ENCODE measurements at regions not wholly inside any gene's neighbourhood (a gene's known extent, or its start where the extent isn't known, plus 50 kb on each side); places are given as distances from the start of the nearest gene placed in this dataset.

DNA sequence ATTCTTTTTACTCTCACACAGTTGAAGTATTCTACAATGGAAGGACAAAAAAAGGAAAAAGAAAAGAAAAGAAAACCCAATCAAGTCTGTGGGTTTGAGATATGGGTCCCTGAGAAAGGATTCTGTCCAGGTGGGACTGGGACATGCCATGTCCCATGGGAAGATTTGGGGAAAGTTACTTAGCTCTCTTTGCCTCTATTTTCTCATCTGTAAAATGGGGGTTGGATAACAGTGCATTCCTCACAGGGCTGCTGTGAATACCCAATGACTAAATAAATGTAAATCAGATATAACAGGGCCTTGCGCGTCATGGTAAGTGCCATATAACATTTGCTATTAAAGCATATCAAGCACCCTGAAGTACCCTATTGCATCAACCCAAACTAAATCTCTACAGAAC lies 105.7 kb downstream of the CPN2 start:
- in situ Hi-C loops (cut with HindIII; ENCODE audit: low pct_unique_long_range_greater_than_20kb, low sequenced_read_pairs) = no loop called here

DNA sequence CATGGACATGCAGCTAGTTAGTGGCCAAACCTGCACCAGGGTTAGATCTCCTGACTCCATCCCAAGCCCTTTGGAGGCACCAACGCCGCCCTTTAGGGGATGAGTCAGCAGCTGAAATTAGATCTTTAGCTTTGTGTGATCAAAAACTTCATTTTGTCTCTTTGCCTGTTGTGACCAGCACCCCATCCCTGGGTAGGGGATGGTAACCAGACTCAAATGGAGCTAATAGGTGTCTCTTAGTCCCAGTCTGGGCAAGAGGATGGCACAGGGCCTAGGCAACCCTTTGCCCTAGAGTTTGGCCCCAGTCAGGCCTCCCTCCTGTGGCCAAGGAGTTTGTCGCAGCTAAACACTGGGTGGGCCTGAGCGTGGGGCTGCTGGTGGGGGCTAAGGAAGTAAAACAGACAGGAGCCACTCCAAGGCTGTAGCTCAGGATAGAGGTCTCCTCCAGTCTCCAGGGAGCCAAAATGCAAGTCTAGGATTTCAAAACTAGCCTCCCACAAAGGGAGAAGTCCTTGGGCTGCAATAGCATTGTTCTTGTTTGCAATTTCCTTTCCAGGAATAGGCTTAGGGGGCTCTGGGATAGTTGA lies 105.1 kb downstream of the CPN2 start:
- DNase-seq (ENCODE audit: low read depth) = no peak
- in situ Hi-C loops (cut with HindIII; ENCODE audit: low pct_unique_long_range_greater_than_20kb, low sequenced_read_pairs) = no loop called here

More for the DNA sequence above, 105.7 kb downstream of the CPN2 start:
- DNase-seq (ENCODE audit: low read depth) = no peak

DNA sequence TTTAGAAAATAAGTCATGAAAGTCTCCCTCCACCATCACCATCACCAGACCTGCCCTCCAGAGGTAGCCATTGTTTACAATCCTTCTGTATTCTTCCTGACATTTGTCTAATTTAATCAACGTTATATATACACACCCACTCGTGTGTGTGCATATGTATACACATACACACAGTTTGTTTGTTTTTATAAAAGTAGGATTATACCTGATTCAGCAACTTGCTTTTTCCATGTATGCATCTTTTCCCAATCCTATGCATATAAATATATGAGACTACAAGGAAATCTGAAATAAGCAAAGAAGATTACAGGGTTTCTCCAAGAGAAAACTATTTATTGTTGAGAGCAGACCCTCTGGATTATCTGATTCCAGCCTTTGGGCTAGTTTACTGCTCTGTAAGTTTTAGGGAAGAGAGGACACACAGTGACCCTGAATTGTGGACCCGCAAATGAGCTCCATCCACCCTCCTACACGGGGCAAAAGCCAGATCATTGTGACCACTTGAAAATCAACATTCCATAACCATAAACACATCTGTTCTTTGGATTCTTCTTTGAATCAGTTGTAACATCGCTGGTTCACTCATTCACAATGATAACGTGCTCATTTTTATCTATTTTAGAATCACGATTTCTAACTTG lies 104.3 kb downstream of the CPN2 start:
- DNase-seq (ENCODE audit: low read depth) = no peak
- in situ Hi-C loops (cut with HindIII; ENCODE audit: low pct_unique_long_range_greater_than_20kb, low sequenced_read_pairs) = no loop called here

DNA sequence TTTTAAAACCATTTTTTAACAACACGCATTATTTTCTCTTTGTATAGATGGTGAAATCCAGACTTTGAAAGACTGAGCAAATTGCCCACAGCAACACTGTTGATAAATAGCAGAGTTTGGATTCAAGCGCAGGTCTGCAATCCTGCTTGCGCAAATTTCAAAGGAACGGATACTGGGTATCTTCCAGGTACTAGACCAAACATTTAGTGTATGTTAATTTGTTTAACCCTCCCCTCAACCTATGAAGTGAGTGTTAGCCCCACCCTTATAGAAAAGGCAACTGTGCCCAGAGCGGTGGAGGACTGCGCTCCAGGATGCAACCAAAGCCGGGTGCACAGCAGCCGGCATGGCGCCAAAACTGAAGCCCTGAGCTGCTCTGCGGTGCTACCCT lies 103.8 kb downstream of the CPN2 start:
- in situ Hi-C loops (cut with HindIII; ENCODE audit: low pct_unique_long_range_greater_than_20kb, low sequenced_read_pairs) = no loop called here
- no peak for DNase-seq (ENCODE audit: low read depth)

DNA sequence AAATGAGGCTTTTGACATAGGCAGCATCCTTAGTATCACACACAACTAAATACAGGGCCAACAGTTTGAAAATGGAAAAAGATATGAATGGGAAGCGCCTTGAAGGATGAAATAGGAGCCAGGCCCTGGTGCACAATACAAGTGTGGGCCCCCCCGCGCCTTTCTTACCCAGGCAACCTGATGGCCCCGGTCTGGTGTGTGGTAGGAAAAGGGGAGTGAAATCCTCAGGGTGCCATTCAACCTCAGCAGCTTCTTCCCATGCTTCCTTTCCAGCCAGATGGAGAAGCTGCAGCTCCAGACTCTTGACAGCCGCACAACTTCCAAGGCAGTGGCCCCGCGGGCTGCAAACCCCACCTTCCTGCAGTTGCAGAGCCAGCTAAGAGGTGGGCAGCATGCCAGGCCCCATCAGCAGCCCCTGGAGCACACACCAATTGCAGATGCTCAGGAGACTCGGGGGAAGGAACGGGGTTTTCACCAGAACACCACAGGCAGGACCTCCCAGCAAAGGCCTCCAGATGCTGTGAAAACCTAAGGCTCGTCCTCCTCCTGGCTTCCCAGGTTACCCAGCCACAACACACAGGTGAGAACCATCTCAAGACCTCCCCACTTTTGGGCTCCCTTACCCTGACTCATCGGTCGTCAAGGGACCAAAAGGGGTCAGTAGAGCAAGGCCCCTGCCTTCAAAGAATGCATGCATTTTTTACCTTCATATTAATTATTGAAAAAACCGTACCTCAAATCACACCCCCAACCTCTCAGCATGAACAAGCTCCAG lies 101.6 kb downstream of the CPN2 start:
- in situ Hi-C loops (cut with HindIII; ENCODE audit: low pct_unique_long_range_greater_than_20kb, low sequenced_read_pairs) = no loop called here

DNA sequence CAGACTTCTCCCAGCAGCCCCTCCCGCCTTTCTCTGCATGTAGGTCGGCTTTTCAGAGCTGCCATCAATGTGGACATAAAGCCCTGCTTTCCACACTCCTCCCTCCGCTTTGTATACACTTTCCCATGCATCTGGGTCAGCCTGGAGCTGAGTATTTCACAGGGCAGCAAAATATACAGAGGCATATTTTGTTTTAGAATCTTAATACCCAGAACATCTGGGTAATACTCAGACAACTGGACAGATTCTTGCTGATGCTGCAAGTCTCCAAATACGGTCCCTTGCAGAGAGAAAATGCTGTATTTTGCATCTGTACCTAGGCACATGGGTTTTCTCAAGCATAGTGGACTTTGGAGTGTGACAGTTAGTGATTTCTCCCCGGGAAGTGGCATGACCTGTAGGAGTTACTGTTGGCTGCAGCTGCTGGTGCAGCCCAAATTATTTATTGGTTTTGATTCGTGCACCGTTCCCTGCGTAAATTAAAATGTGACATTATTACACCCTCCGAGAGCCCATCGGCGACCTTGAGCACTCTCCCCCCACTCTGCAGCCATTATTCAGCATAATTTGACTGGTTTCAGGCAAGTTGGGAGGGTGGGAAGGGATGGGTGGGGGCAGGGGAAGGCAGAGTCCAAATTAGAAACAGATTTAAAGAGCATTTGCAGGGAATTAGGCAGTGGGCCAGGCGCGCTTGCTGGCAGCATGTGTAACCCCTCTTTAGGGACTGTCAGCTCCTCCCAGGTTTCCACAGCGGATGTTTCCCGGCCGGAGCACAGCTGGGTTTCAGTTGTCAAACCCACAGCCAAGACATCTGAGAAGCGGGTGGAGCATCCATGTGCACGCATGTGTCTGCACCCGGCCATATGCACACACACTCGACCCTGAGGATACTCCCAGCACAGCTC lies 100.8 kb downstream of the CPN2 start:
- DNase-seq (ENCODE audit: low read depth) = no peak
- in situ Hi-C loops (cut with HindIII; ENCODE audit: low pct_unique_long_range_greater_than_20kb, low sequenced_read_pairs) = no loop called here

More for the DNA sequence above, 101.6 kb downstream of the CPN2 start:
- no peak for DNase-seq (ENCODE audit: low read depth)

DNA sequence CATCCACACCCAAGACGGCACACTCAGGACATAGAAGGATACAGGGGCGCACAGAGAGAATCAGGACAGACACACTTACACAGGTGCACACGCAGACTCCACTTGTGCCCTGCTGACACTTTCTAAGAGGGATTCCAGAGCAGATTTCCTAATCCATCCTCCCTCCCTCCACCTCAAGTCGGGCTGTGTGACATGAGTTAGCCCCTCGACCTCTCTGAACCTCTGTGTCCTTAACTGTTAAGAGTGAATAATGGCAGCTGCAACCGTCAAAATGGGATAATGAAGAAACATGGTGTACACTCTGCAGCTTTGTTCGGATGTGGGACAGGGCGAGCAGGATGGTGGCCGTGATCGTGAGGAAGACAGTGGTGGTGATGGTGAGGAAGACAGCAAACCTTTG lies 100.1 kb downstream of the CPN2 start:
- in situ Hi-C loops (cut with HindIII; ENCODE audit: low pct_unique_long_range_greater_than_20kb, low sequenced_read_pairs) = no loop called here
- no peak for DNase-seq (ENCODE audit: low read depth)

DNA sequence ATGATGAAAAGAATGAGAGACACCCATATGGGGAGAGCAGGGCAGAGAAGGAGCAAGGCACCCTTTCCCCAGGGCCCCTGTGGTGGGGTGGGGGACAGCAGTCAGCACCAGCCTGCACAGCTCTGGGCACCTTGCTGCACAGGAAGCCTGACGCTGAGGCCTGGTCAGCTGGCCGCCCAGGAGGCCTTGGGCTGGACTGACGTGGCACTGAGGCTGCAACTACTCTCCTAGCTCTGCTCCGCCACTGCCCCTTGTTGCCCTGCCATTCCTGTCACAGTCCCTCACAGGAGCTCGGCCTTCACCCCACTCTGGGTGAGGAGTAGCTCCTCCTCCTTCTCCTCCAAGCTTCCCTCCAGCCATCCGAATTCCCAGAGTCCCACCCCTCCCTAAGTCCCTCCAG lies 99.7 kb downstream of the CPN2 start:
- no peak for DNase-seq (ENCODE audit: low read depth)
- in situ Hi-C loops (cut with HindIII; ENCODE audit: low pct_unique_long_range_greater_than_20kb, low sequenced_read_pairs) = no loop called here

DNA sequence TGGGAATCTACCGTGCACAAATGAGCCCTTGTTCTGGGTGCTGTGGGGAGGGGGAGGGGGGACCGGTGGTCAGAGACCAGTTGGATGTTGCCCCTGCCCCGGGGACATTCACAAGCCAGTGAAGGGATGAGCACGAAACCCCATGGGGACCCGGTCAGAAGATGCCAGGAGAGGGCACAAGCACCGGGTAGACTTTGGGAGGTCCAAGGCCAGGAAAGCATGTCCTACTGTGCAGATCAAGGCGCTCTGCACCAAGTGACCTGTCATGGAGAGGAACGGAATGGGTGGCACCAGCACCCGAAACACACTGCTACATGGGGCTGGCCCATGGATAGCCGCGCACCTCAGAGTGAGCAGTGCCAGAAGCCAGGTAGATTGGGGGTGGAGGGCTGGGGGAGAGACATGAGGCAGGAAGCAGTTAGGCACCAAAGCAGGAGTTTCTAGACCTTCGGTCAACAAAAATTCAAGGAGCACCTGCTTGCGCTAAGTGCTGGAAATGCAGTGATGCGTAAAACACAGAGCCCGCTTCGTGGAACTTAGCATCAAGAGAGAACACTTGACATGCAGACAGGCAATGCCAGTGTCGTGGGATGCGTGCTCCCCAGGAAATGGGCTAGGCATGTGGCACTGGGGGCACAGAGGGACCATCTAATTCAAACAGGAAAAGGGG lies 99.1 kb downstream of the CPN2 start:
- in situ Hi-C loops (cut with HindIII; ENCODE audit: low pct_unique_long_range_greater_than_20kb, low sequenced_read_pairs) = no loop called here
- DNase-seq (ENCODE audit: low read depth) = no peak

DNA sequence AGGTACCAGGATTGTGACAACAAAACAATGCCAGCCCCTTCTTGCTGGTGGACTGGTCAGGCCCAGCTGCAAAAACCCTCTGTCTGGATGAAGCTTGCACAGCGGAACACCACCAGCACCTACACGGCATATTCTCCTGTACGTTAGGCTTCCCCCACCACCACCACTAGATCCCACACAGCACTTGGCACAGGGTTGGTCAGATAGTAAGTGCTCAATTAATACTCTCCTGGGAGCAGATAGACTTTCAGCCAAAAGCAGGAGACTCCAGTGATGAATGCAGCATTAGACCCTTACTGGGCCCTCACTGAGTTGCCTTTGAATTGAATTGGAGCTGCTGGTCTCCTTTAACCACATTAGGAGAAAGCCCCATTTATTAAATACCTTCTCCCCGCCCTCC lies 97.9 kb downstream of the CPN2 start:
- no peak for DNase-seq (ENCODE audit: low read depth)
- in situ Hi-C loops (cut with HindIII; ENCODE audit: low pct_unique_long_range_greater_than_20kb, low sequenced_read_pairs) = no loop called here

DNA sequence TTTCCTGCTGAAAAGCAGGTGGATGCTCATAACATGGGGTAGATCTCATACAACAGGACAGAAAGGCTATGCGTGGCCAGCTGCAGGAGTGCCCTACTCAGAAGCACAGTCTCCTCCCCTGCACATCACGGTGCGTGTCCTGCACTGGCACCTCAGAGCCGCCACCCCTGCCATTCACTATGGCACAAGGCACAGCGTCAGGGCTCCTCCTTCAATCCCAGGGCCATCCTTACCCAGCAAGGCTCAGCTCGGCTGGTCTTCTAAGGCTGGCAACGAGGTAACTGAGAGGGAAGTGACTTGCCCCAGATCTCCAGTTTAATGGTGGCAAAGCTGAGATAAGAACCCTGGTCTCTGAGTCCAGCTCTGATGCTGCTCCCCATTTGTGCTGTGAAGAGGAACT lies 97.1 kb downstream of the CPN2 start:
- no peak for DNase-seq (ENCODE audit: low read depth)
- in situ Hi-C loops (cut with HindIII; ENCODE audit: low pct_unique_long_range_greater_than_20kb, low sequenced_read_pairs) = no loop called here

DNA sequence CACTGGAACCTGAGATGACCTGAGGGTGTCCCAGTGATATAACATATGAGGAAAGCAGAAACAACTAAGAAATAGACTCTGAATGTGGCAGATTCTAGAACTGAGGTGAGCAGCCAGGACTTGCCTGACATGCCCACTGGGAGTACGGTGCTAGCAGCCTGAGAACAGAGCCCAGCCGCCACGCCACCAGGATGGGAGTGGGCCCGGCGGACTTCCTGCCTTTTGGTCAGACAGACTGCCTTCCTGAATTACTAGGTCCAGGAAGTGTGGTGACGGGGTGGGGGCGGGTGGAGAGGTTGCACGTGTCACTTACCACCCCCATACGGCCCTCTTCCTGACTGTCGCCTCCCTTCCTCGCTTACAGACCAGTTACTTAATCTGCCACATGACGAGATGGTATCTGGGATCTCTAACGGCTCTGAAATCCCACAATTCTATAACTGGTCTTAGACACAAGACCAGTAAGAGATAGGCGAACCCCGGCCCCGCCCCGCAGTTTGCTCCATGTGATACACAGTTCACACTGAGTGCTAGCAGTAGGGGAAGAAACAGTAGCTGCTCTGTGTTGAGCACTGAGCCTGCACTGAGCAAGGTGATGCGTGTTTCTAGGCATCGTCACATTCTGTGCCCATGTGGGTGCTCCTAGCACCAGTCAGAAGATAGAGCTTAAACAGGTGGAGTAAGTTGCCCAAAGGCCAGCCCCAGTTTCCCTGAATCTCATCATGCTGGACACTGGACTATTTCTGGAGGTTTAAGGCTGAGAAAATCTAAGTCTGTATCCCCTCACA lies 95.7 kb downstream of the CPN2 start:
- in situ Hi-C loops (cut with HindIII; ENCODE audit: low pct_unique_long_range_greater_than_20kb, low sequenced_read_pairs) = no loop called here
- no peak for DNase-seq (ENCODE audit: low read depth)

DNA sequence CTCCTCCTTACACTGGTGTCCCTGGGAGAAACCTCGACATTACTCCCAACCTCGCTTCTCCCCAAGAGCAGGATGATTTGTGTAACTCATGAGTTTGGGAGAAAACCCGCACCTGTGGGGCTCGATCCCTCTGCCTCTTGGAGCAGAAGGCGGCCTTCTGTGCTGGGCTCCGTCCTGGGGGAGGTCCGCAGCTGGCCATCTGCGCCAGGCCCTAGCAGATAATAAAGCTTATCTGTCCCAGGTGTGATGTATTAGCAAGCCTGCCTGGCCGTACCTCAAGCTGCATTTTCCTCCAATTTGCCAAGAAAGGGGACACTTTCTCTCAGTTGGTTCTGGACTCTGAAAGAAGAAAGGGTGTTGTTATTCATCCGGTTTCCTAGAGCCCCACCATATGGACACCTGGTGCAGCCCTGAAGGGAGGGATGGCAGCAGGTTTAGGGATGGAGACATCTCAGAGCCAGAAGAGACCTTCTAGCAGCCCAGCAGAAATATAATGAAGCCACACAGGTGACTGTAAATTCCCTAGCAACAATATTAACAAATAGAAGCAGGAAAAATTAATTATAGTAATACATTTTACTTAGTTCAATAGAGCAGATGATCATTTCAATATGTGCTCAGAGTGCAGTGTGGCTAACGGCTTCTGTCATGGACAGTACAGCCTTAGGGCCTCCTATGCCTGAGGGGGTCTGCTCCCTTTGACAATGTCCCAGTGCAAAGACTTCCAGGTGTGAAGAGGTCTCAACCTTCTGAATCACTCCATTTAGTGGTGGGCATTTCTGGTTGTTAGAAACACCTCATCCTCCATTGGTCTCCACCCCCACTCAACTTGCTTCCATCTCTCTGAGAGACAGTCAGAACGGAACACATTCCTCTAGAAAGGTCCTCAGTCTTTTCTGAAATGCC lies 94.8 kb downstream of the CPN2 start:
- no peak for DNase-seq (ENCODE audit: low read depth)
- in situ Hi-C loops (cut with HindIII; ENCODE audit: low pct_unique_long_range_greater_than_20kb, low sequenced_read_pairs) = no loop called here

DNA sequence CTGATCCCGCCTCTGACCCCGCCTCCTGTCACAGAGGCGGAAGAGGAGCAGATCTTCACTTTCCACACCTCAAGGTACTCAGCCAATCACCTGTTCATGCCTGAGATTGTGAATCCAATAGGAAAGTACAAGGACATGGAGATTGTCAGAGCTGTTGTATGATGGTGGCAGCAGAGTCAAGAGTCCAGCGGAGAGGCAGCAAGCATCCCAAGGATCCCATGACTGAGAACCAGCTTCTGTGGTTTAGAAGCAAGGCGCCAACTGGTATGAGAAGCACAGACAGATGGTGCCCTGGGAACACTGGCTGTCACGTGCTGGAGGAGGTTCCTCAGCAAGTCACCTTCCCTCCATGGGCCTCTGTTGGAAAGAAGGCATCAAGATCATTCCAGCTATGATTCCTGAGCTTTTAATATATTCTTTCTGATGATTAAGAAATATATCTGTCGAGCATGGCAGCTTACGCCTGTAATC lies 93.9 kb downstream of the CPN2 start:
- no peak for DNase-seq (ENCODE audit: low read depth)
- in situ Hi-C loops (cut with HindIII; ENCODE audit: low pct_unique_long_range_greater_than_20kb, low sequenced_read_pairs) = no loop called here

DNA sequence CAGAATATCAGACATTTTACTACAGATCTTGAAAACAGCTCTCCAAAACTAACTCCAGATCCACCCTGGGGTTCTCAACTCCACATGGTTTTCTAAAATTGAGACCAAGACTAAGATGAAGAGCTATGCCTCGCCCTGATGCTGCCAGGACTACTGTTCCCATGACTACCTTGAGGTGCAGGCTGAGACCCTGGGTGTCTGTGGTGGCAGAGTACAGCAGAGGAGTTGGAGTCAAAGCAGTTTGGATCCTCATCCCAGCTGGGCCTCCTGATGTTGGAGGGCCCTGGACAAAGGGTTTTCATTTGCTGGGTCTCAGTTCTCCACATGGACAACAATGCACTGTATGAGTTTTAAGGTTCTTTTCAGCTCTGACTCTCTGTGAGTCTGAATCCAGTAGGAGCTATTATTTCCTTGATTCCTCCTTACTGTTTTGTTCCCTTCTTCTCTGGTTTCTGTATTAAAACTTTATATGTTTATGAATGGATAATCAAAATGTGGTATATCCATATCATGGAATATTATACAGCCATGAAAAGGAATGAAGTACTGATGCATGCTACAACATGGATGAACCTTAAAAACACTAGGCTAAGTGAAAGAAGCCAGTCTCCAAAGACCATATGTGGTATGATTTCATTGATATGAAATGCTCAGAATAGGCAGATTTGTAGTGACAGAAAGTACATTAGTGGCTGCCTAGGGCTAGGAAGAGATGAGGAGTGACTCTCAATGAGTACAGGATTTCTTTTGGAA lies 93.0 kb downstream of the CPN2 start:
- no peak for DNase-seq (ENCODE audit: low read depth)
- in situ Hi-C loops (cut with HindIII; ENCODE audit: low pct_unique_long_range_greater_than_20kb, low sequenced_read_pairs) = no loop called here

Data from Caki2 (cell line).